HepG2 (cell line): ENCODE measurements at regions not wholly inside any gene's neighbourhood (a gene's known extent, or its start where the extent isn't known, plus 50 kb on each side); places are given as distances from the start of the nearest gene placed in this dataset.

Source experiments
- ATAC-seq: fragments of 200-7000 bp; cut with Tn5 transposase; 3 replicates; pipeline ENCODE4 v1.9.1; 2020; ENCODE audit warnings: mild to moderate bottlenecking, moderate library complexity
- BruUV-seq: library from RNA; stranded (reverse); fragments of 400-500 nt; replicated peaks from 2 replicates; lab custom pipeline; 2021; lab: Mats Ljungman, UMichigan
- CTCF ChIA-PET: fragments of 300-600 bp; formaldehyde crosslinking; extraction: SDS; loops from one replicate; lab custom pipeline; 2021; ENCODE audit warnings: low total read pairs, inconsistent platforms, low intra/inter-chr PET ratio; lab: Yijun Ruan, JAX
- POLR2A ChIA-PET: fragments of 350-600 bp; sonication (Branson Sonifier 250); formaldehyde crosslinking; loops from one replicate; lab custom pipeline; 2020; ENCODE audit warnings: antibody characterized with exemption, inconsistent platforms; lab: Yijun Ruan, JAX
- DNase-seq: peaks from one replicate; pipeline ENCODE4 v3.0.0-alpha.2; 2015; ENCODE audit warnings: low spot score
- FAIRE-seq: peaks from 3 replicates; lab custom pipeline; 2011; peaks lifted over from hg19 to GRCh38; lab: Jason Lieb, UNC
- H2AFZ ChIP-seq: one replicate; pipeline ENCODE4 v1.6.1; 2011; ENCODE audit warnings: low read length, inconsistent platforms
- H3K27ac ChIP-seq: fragments of 300-600 bp; 3 replicates; pipeline ENCODE4 v1.8.0; 2011; ENCODE audit warnings: mixed run types, mild to moderate bottlenecking, mixed read lengths, low read length, inconsistent platforms; ENCODE audit not compliant: insufficient read depth; ENCODE audit errors: extremely low read length
- H3K27me3 ChIP-seq, 2 experiments: fragments of 200-600 bp in 1 of 2; 2 replicates in 1 of 2; 3 replicates in 1 of 2; pipeline versions ENCODE4 v1.6.0 to v1.8.0; 2011; ENCODE audit warnings: low read length in 2 of 2, mild to moderate bottlenecking in 2 of 2, moderate library complexity in 2 of 2, inconsistent platforms in 1 of 2; ENCODE audit not compliant: insufficient read depth in 2 of 2, control insufficient read depth in 1 of 2
- H3K36me3 ChIP-seq, 2 experiments: fragments of 200-600 bp in 1 of 2; replicated peaks in 1 of 2; 2 replicates in 1 of 2; 3 replicates in 1 of 2; pipeline versions ENCODE4 v1.5.1 to v1.8.0; 2011; ENCODE audit warnings: low read length in 2 of 2, inconsistent platforms in 1 of 2; ENCODE audit not compliant: insufficient read depth in 2 of 2, control insufficient read depth in 1 of 2
- H3K4me1 ChIP-seq: 2 replicates; pipeline ENCODE4 v1.5.1; 2012; ENCODE audit warnings: low read length, inconsistent platforms; ENCODE audit not compliant: insufficient read depth
- H3K4me2 ChIP-seq: 2 replicates; pipeline ENCODE4 v1.6.0; 2011; ENCODE audit warnings: low read depth, low read length, inconsistent platforms
- H3K4me3 ChIP-seq, 3 experiments: fragments of 200-600 bp in 1 of 3; sonication (generic), shearing (Covaris generic) in 1 of 3; replicated peaks in 1 of 3; 2 replicates each; pipeline ENCODE4 v1.5.1; 2011 to 2016; ENCODE audit warnings: low read length in 3 of 3, inconsistent platforms in 2 of 3, low read depth in 2 of 3, mild to moderate bottlenecking in 2 of 3, control low read depth in 1 of 3, mixed read lengths in 1 of 3; ENCODE audit not compliant: insufficient read depth in 1 of 3
- H3K79me2 ChIP-seq: one replicate; pipeline ENCODE4 v1.6.1; 2011; ENCODE audit warnings: low read length, inconsistent platforms; ENCODE audit not compliant: insufficient read depth
- H3K9ac ChIP-seq: 2 replicates; pipeline ENCODE4 v1.6.0; 2011; ENCODE audit warnings: mild to moderate bottlenecking, low read depth, low read length, inconsistent platforms; ENCODE audit not compliant: insufficient read depth
- H3K9me3 ChIP-seq: 2 replicates; pipeline ENCODE4 v1.5.1; 2012; ENCODE audit warnings: mild to moderate bottlenecking, low read length
- H4K20me1 ChIP-seq: 2 replicates; pipeline ENCODE4 v1.6.0; 2011; ENCODE audit warnings: inconsistent platforms, mild to moderate bottlenecking, low read length, moderate library complexity; ENCODE audit not compliant: insufficient read depth
- AKNA ChIP-seq: sonication (generic); formaldehyde crosslinking; IDR thresholded peaks from 2 replicates; pipeline ENCODE4 v1.4.0; 2020; ENCODE audit warnings: missing genetic modification reagents, borderline replicate concordance
- JUND ChIP-seq: sonication (generic); formaldehyde crosslinking; IDR thresholded peaks from 2 replicates; pipeline ENCODE4 v1.8.0; 2022; ENCODE audit warnings: mild to moderate bottlenecking, missing genetic modification reagents
- SOX6 ChIP-seq, 2 experiments: fragments of 450-650 bp in 1 of 2; sonication (generic) in 1 of 2; formaldehyde crosslinking in 1 of 2; IDR thresholded peaks; 2 replicates each; pipeline versions ENCODE4 v1.4.0 to v1.6.1; 2017 to 2020; ENCODE audit warnings: antibody characterized with exemption in 1 of 2, mild to moderate bottlenecking in 1 of 2, missing genetic modification reagents in 1 of 2
- TBP ChIP-seq: sonication (generic); formaldehyde crosslinking; IDR thresholded peaks from 2 replicates; pipeline ENCODE4 v1.5.0; 2020; ENCODE audit warnings: missing genetic modification reagents
- ZNF335 ChIP-seq: sonication (generic); formaldehyde crosslinking; IDR thresholded peaks from 2 replicates; pipeline ENCODE4 v1.4.0; 2020; ENCODE audit warnings: missing genetic modification reagents
- ZNF772 ChIP-seq: sonication (generic); formaldehyde crosslinking; IDR thresholded peaks from 2 replicates; pipeline ENCODE4 v1.5.0; 2020; ENCODE audit warnings: mild to moderate bottlenecking, missing genetic modification reagents
- ZNF816 ChIP-seq: sonication (generic); formaldehyde crosslinking; IDR thresholded peaks from 2 replicates; pipeline ENCODE4 v1.8.0; 2022; ENCODE audit warnings: missing genetic modification reagents, mild to moderate bottlenecking, borderline replicate concordance
- WGBS: methylation state at CpG from one replicate; pipeline ENCODE4 v1.1.6; 2017; ENCODE audit warnings: low lambda C conversion rate; 5-methylcytosine and 5-hydroxymethylcytosine counted together
- in situ Hi-C: cut with HindIII; loops from 2 replicates; pipeline ENCODE4 v1.10.0; 2017; ENCODE audit warnings: low pct_unique_long_range_greater_than_20kb; ENCODE audit not compliant: extremely low pct_ligation_motif_present
- intact Hi-C: fragments of 100-400 bp; cut with micrococcal nuclease; formaldehyde crosslinking; loops from one replicate; pipeline ENCODE4 v1.10.0; 2022; ENCODE audit not compliant: unreplicated experiment

- Histone ChIP-seq H3K9ac (no peak overlapping the region), H2AFZ (no peak overlapping the region), H3K27ac (no peak overlapping the region), H3K4me3 (no peak overlapping the region), H3K27me3 (no peaks in the 10 kb centered on the region), H3K36me3 (no peaks in the 10 kb centered on the region), H4K20me1 (no peaks in the 10 kb centered on the region), H3K9me3 (no peaks in the 10 kb centered on the region), H3K4me2 (peak overlapping the region; percentile 20), H3K79me2 (no peaks in the 10 kb centered on the region), H3K4me1 (peaks cover 49% of the 10 kb centered on the region)
- FAIRE-seq (no peak), ATAC-seq (no peak), DNase-seq (no peak)
- in situ Hi-C loops, result no loop called here
- WGBS, result 6% methylated on average over 3 of the region's 3 CpGs
- POLR2A ChIA-PET, result no interaction called here
- CTCF ChIA-PET, result no interaction called here
- no peak for TF ChIP-seq JUND (CRISPR knock-in tag)
- no peak for TF ChIP-seq ZNF335 (CRISPR knock-in tag)
- TF ChIP-seq SOX6 (IDR thresholded peaks at IDR 0.05), result no peak
- TF ChIP-seq SOX6 (CRISPR knock-in tag; IDR thresholded peaks at IDR 0.05), result no peak
- no peak for TF ChIP-seq ZNF816
- no peak for TF ChIP-seq TBP (CRISPR knock-in tag)
- no peak for TF ChIP-seq AKNA (CRISPR knock-in tag)
- TF ChIP-seq ZNF772 (CRISPR knock-in tag), result no peak
- no TSS peak for BruUV-seq
- intact Hi-C loops, result no loop called here
Measured at GRCh38 chr3:40925231-40925630, 274.1 kb upstream of the CTNNB1 start.
